ENCODE measurements at regions not wholly inside any gene's neighbourhood (a gene's known extent, or its start where the extent isn't known, plus 50 kb on each side); places are given as distances from the start of the nearest gene placed in this dataset.
"Not testable (repeated sequence)": the region's sequence is repeated elsewhere in the genome, so short reads cannot be mapped to it uniquely, and the experiment has no call there.

GRCh38 chr4:89496851-89497250 is 189.3 kb upstream of the GPRIN3 start:
- no peak for DNase-seq (ENCODE audit: low spot score)

GRCh38 chr4:89493367-89493766 is 185.8 kb upstream of the GPRIN3 start:
- DNase-seq (ENCODE audit: low spot score): no peak

- no peak for DNase-seq (ENCODE audit: low spot score)
These were observed 185.0 kb upstream of the GPRIN3 start for GRCh38 chr4:89492581-89493071.

GRCh38 chr4:89491761-89492160 is 184.2 kb upstream of the GPRIN3 start:
- DNase-seq (ENCODE audit: low spot score): no peak

GRCh38 chr4:89489921-89490431 is 182.4 kb upstream of the GPRIN3 start:
- not testable (repeated sequence) for DNase-seq (ENCODE audit: low spot score)

GRCh38 chr4:89489338-89489771 is 181.8 kb upstream of the GPRIN3 start:
- DNase-seq (ENCODE audit: low spot score): no peak

GRCh38 chr4:89488736-89489135 is 181.1 kb upstream of the GPRIN3 start:
- DNase-seq (ENCODE audit: low spot score): no peak

GRCh38 chr4:89486673-89487072 is 179.1 kb upstream of the GPRIN3 start:
- no peak for DNase-seq (ENCODE audit: low spot score)

GRCh38 chr4:89486042-89486441 is 178.4 kb upstream of the GPRIN3 start:
- peak; percentile 42 for DNase-seq (ENCODE audit: low spot score)

- DNase-seq (ENCODE audit: low spot score): no peak
These were observed 176.2 kb upstream of the GPRIN3 start for GRCh38 chr4:89483833-89484232.

- DNase-seq (ENCODE audit: low spot score): no peak
These were observed 175.5 kb upstream of the GPRIN3 start for GRCh38 chr4:89482926-89483595.

- peak; percentile 65 for DNase-seq (ENCODE audit: low spot score)
These were observed 174.7 kb upstream of the GPRIN3 start for GRCh38 chr4:89482251-89482650.

GRCh38 chr4:89469930-89470375 is 162.4 kb upstream of the GPRIN3 start:
- DNase-seq (ENCODE audit: low spot score): no peak

- DNase-seq (ENCODE audit: low spot score): no peak
These were observed 161.9 kb upstream of the GPRIN3 start for GRCh38 chr4:89469516-89469915.

- DNase-seq (ENCODE audit: low spot score): no peak
These were observed 161.0 kb upstream of the GPRIN3 start for GRCh38 chr4:89468602-89469001.

- DNase-seq (ENCODE audit: low spot score): no peak
These were observed 155.7 kb upstream of the GPRIN3 start for GRCh38 chr4:89463341-89463740.

GRCh38 chr4:89447543-89447942 is 139.9 kb upstream of the GPRIN3 start:
- no peak for DNase-seq (ENCODE audit: low spot score)

GRCh38 chr4:89446193-89446592 is 138.6 kb upstream of the GPRIN3 start:
- no peak for DNase-seq (ENCODE audit: low spot score)

GRCh38 chr4:89439533-89439932 is 131.9 kb upstream of the GPRIN3 start:
- no peak for DNase-seq (ENCODE audit: low spot score)

GRCh38 chr4:89438102-89438831 is 130.7 kb upstream of the GPRIN3 start:
- peak; percentile 54 for DNase-seq (ENCODE audit: low spot score)

- DNase-seq (ENCODE audit: low spot score): peak; percentile 82
These were observed 126.9 kb upstream of the GPRIN3 start for GRCh38 chr4:89434364-89434988.

- DNase-seq (ENCODE audit: low spot score): no peak
These were observed 120.2 kb upstream of the GPRIN3 start for GRCh38 chr4:89427782-89428181.

- DNase-seq (ENCODE audit: low spot score): no peak
These were observed 117.4 kb upstream of the GPRIN3 start for GRCh38 chr4:89425023-89425422.

All from cerebellar cortex (tissue), 1 donor.